HCT116 (cell line): ENCODE measurements at regions not wholly inside any gene's neighbourhood (a gene's known extent, or its start where the extent isn't known, plus 50 kb on each side); places are given as distances from the start of the nearest gene placed in this dataset.
"Not testable (repeated sequence)": the region's sequence is repeated elsewhere in the genome, so short reads cannot be mapped to it uniquely, and the experiment has no call there.

Experiments used
- EZH2phosphoT487 ChIP-seq: fragments of 200-600 bp; IDR thresholded peaks from 2 replicates; pipeline ENCODE4 v1.6.1; 2018; ENCODE audit warnings: antibody characterized with exemption, borderline replicate concordance
- POLR2A ChIP-seq: IDR thresholded peaks from 2 replicates; pipeline ENCODE4 v1.7.0; 2011; ENCODE audit warnings: borderline replicate concordance; ENCODE audit not compliant: insufficient read depth, insufficient read length; ENCODE audit errors: extremely low read depth
- POLR2AphosphoS5 ChIP-seq: IDR thresholded peaks from 2 replicates; pipeline ENCODE4 v1.6.1; 2011; ENCODE audit warnings: mild to moderate bottlenecking, low read depth, low read length, moderate library complexity
- RAD21 ChIP-seq: IDR thresholded peaks from 2 replicates; pipeline ENCODE4 v1.6.1; 2012; ENCODE audit warnings: low read depth, mild to moderate bottlenecking
- SP1 ChIP-seq: IDR thresholded peaks from 2 replicates; pipeline ENCODE4 v1.6.1; 2012; ENCODE audit warnings: low read depth
- SRF ChIP-seq: IDR thresholded peaks from 2 replicates; pipeline ENCODE4 v1.6.1; 2012; ENCODE audit warnings: low read depth
- TCF7L2 ChIP-seq: IDR thresholded peaks from 2 replicates; pipeline ENCODE4 v1.7.0; 2011; ENCODE audit warnings: borderline replicate concordance, inconsistent platforms; ENCODE audit not compliant: insufficient read depth, insufficient read length; ENCODE audit errors: extremely low read depth
- YY1 ChIP-seq: IDR thresholded peaks from 2 replicates; pipeline ENCODE4 v1.6.1; 2011; ENCODE audit warnings: low read length, low read depth, moderate library complexity, mild to moderate bottlenecking; ENCODE audit not compliant: insufficient replicate concordance; ENCODE audit errors: extremely low read depth
- ZNF274 ChIP-seq: fragments of 200-500 bp; sonication (Bioruptor generic); IDR thresholded peaks from 2 replicates; pipeline ENCODE4 v1.6.1; 2014; ENCODE audit warnings: mild to moderate bottlenecking, low read depth, low read length, inconsistent platforms
- TF ChIP-seq, protein P1 (sequence below), 3 experiments: fragments of 200-600 bp in 1 of 3; sonication (generic) in 1 of 3; IDR thresholded peaks in 2 of 3; conservative IDR thresholded peaks in 1 of 3; 2 replicates each; pipeline ENCODE4 v1.5.1; 2012 to 2017; ENCODE audit warnings: low read depth in 2 of 3, low read length in 2 of 3, antibody characterized with exemption in 1 of 3, borderline replicate concordance in 1 of 3, control low read depth in 1 of 3, mild to moderate bottlenecking in 1 of 3, mixed read lengths in 1 of 3, mixed run types in 1 of 3, moderate library complexity in 1 of 3; ENCODE audit not compliant: insufficient read depth in 1 of 3
- TF ChIP-seq, protein P2 (sequence below): IDR thresholded peaks from 2 replicates; pipeline ENCODE4 v1.6.1; 2012
- TF ChIP-seq, protein P3 (sequence below): IDR thresholded peaks from 2 replicates; pipeline ENCODE4 v1.6.1; 2011; ENCODE audit warnings: mild to moderate bottlenecking, low read length, moderate library complexity; ENCODE audit not compliant: insufficient replicate concordance; ENCODE audit errors: extremely low read depth
- TF ChIP-seq, protein P4 (sequence below): IDR thresholded peaks from 2 replicates; pipeline ENCODE4 v1.6.1; 2012; ENCODE audit warnings: low read depth

DNA sequence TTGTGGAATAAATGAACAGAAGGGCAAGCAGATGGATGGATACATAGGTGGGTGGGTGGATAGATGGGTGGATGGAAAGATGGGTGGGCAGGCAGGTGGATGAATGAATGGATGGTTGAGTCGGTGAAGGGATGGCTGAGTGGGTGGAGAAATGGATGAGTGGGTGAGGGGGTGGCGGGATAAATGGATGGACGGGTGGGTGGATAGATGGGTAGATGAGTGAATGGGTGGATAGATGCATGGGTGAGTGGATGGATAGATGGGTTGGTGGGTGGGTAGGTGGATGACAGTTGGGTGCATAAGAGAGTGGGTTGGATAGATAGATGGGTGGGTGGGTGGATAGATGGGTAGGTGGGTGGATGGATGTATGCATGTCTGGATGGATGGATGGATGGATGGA, 76.0 kb downstream of the ART5 start:
- not testable (repeated sequence) for TF ChIP-seq TCF7L2, SP1, SRF, POLR2AphosphoS5, YY1, POLR2A, EZH2phosphoT487, ZNF274, RAD21
- TF ChIP-seq, protein P1, sequence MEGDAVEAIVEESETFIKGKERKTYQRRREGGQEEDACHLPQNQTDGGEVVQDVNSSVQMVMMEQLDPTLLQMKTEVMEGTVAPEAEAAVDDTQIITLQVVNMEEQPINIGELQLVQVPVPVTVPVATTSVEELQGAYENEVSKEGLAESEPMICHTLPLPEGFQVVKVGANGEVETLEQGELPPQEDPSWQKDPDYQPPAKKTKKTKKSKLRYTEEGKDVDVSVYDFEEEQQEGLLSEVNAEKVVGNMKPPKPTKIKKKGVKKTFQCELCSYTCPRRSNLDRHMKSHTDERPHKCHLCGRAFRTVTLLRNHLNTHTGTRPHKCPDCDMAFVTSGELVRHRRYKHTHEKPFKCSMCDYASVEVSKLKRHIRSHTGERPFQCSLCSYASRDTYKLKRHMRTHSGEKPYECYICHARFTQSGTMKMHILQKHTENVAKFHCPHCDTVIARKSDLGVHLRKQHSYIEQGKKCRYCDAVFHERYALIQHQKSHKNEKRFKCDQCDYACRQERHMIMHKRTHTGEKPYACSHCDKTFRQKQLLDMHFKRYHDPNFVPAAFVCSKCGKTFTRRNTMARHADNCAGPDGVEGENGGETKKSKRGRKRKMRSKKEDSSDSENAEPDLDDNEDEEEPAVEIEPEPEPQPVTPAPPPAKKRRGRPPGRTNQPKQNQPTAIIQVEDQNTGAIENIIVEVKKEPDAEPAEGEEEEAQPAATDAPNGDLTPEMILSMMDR (IDR thresholded peaks at IDR 0.05 in 2 of 3, conservative IDR thresholded peaks at IDR 0.05 in 1 of 3; ENCODE audit: borderline replicate concordance in 1 of 3, insufficient read depth in 1 of 3, low read depth in 2 of 3, low read length in 2 of 3), result not testable (repeated sequence)
- TF ChIP-seq, protein P2, sequence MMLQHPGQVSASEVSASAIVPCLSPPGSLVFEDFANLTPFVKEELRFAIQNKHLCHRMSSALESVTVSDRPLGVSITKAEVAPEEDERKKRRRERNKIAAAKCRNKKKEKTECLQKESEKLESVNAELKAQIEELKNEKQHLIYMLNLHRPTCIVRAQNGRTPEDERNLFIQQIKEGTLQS, result not testable (repeated sequence)
- TF ChIP-seq, protein P3, sequence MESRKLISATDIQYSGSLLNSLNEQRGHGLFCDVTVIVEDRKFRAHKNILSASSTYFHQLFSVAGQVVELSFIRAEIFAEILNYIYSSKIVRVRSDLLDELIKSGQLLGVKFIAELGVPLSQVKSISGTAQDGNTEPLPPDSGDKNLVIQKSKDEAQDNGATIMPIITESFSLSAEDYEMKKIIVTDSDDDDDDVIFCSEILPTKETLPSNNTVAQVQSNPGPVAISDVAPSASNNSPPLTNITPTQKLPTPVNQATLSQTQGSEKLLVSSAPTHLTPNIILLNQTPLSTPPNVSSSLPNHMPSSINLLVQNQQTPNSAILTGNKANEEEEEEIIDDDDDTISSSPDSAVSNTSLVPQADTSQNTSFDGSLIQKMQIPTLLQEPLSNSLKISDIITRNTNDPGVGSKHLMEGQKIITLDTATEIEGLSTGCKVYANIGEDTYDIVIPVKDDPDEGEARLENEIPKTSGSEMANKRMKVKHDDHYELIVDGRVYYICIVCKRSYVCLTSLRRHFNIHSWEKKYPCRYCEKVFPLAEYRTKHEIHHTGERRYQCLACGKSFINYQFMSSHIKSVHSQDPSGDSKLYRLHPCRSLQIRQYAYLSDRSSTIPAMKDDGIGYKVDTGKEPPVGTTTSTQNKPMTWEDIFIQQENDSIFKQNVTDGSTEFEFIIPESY, result not testable (repeated sequence)
- TF ChIP-seq, protein P4, sequence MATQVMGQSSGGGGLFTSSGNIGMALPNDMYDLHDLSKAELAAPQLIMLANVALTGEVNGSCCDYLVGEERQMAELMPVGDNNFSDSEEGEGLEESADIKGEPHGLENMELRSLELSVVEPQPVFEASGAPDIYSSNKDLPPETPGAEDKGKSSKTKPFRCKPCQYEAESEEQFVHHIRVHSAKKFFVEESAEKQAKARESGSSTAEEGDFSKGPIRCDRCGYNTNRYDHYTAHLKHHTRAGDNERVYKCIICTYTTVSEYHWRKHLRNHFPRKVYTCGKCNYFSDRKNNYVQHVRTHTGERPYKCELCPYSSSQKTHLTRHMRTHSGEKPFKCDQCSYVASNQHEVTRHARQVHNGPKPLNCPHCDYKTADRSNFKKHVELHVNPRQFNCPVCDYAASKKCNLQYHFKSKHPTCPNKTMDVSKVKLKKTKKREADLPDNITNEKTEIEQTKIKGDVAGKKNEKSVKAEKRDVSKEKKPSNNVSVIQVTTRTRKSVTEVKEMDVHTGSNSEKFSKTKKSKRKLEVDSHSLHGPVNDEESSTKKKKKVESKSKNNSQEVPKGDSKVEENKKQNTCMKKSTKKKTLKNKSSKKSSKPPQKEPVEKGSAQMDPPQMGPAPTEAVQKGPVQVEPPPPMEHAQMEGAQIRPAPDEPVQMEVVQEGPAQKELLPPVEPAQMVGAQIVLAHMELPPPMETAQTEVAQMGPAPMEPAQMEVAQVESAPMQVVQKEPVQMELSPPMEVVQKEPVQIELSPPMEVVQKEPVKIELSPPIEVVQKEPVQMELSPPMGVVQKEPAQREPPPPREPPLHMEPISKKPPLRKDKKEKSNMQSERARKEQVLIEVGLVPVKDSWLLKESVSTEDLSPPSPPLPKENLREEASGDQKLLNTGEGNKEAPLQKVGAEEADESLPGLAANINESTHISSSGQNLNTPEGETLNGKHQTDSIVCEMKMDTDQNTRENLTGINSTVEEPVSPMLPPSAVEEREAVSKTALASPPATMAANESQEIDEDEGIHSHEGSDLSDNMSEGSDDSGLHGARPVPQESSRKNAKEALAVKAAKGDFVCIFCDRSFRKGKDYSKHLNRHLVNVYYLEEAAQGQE, result not testable (repeated sequence)
